ENCODE measurements at regions not wholly inside any gene's neighbourhood (a gene's known extent, or its start where the extent isn't known, plus 50 kb on each side); places are given as distances from the start of the nearest gene placed in this dataset.

- peaks cover 0 to 6% (median 0%) of the 10 kb centered on the region in 7 donors for H3K9me3 Mint-ChIP-seq
- Histone ChIP-seq H3K27me3 (ENCODE audit: control insufficient read depth in 2 of 2, insufficient read depth in 2 of 2, low read length in 2 of 2) (no peaks in the 10 kb centered on the region), H3K4me3 (replicated peaks in 1 of 3; ENCODE audit: low read depth in 2 of 3, low read length in 3 of 3) (no peak overlapping the region), H2AFZ (ENCODE audit: insufficient read depth, low read depth, low read length, poor library complexity, severe bottlenecking) (no peak overlapping the region), H3K79me2 (ENCODE audit: insufficient read depth, low read length) (no peaks in the 10 kb centered on the region), H4K20me1 (ENCODE audit: insufficient read depth, low read length) (no peaks in the 10 kb centered on the region), H3K9ac (ENCODE audit: insufficient read depth, low read length, poor library complexity, severe bottlenecking) (no peak overlapping the region), H3K4me1 (ENCODE audit: control insufficient read depth in 1 of 2, insufficient read depth in 2 of 2, low read length in 2 of 2) (no peaks in the 10 kb centered on the region), H3K9me3 (replicated peaks in 1 of 2; ENCODE audit: control insufficient read depth in 1 of 2, insufficient read depth in 1 of 2, low read length in 2 of 2) (peaks cover 0 to 9% of the 10 kb centered on the region in 2 donors), H3K4me2 (replicated peaks; ENCODE audit: extremely low read depth, low read length, poor library complexity, severe bottlenecking) (no peak overlapping the region), H3K36me3 (replicated peaks in 1 of 2; ENCODE audit: control insufficient read depth in 1 of 2, insufficient read depth in 2 of 2, low read length in 2 of 2) (no peaks in the 10 kb centered on the region), H3K27ac (ENCODE audit: low read depth in 1 of 2, low read length in 2 of 2) (no peak overlapping the region)
- no peaks in the 10 kb centered on the region for H3K27me3 Mint-ChIP-seq (ENCODE audit: low read depth in 3 of 3)
- no peak for TF ChIP-seq CTCF (IDR thresholded peaks at IDR 0.05)
- no peak for DNase-seq
- WGBS (ENCODE audit: insufficient coverage), result 95% methylated on average over 2 of the region's 2 CpGs
- no peaks in the 10 kb centered on the region for H3K36me3 Mint-ChIP-seq
- no peaks in the 10 kb centered on the region for H3K4me1 Mint-ChIP-seq
- H3K4me3 Mint-ChIP-seq, result no peak overlapping the region
- no peak overlapping the region for H3K27ac Mint-ChIP-seq
- intact Hi-C loops (cut with micrococcal nuclease), result no loop called here
Measured at GRCh38 chr4:34200535-34200934, 2043.8 kb downstream of the ARAP2 start.

GRCh38 chr4:34202154-34202553 is 2042.2 kb downstream of the ARAP2 start:
- Mint-ChIP-seq H3K36me3 (no peaks in the 10 kb centered on the region), H3K9me3 (peaks cover 0 to 14% (median 3%) of the 10 kb centered on the region in 7 donors), H3K4me1 (no peaks in the 10 kb centered on the region), H3K27me3 (ENCODE audit: low read depth in 3 of 3) (no peaks in the 10 kb centered on the region), H3K4me3 (no peak overlapping the region), H3K27ac (no peak overlapping the region)
- no peaks in the 10 kb centered on the region for H3K27me3 ChIP-seq (ENCODE audit: control insufficient read depth in 2 of 2, insufficient read depth in 2 of 2, low read length in 2 of 2)
- no peak overlapping the region for H3K9ac ChIP-seq (ENCODE audit: insufficient read depth, low read length, poor library complexity, severe bottlenecking)
- no peak for DNase-seq
- H3K4me3 ChIP-seq (replicated peaks in 1 of 3; ENCODE audit: low read depth in 2 of 3, low read length in 3 of 3), result no peak overlapping the region
- H3K36me3 ChIP-seq (replicated peaks in 1 of 2; ENCODE audit: control insufficient read depth in 1 of 2, insufficient read depth in 2 of 2, low read length in 2 of 2), result no peaks in the 10 kb centered on the region
- TF ChIP-seq CTCF (IDR thresholded peaks at IDR 0.05), result no peak
- H4K20me1 ChIP-seq (ENCODE audit: insufficient read depth, low read length), result no peaks in the 10 kb centered on the region
- peaks cover 8 to 9% of the 10 kb centered on the region in 2 donors for H3K9me3 ChIP-seq (replicated peaks in 1 of 2; ENCODE audit: control insufficient read depth in 1 of 2, insufficient read depth in 1 of 2, low read length in 2 of 2)
- intact Hi-C loops (cut with micrococcal nuclease), result no loop called here
- H3K4me1 ChIP-seq (ENCODE audit: control insufficient read depth in 1 of 2, insufficient read depth in 2 of 2, low read length in 2 of 2), result no peaks in the 10 kb centered on the region
- H3K79me2 ChIP-seq (ENCODE audit: insufficient read depth, low read length), result no peaks in the 10 kb centered on the region
- no peak overlapping the region for H3K4me2 ChIP-seq (replicated peaks; ENCODE audit: extremely low read depth, low read length, poor library complexity, severe bottlenecking)
- H2AFZ ChIP-seq (ENCODE audit: insufficient read depth, low read depth, low read length, poor library complexity, severe bottlenecking), result no peak overlapping the region
- H3K27ac ChIP-seq (ENCODE audit: low read depth in 1 of 2, low read length in 2 of 2), result no peak overlapping the region
